GM23338 (cell line): ENCODE measurements at regions not wholly inside any gene's neighbourhood (a gene's known extent, or its start where the extent isn't known, plus 50 kb on each side); places are given as distances from the start of the nearest gene placed in this dataset.

Experiments used
- CREB1 ChIP-seq: fragments of 250-450 bp; sonication (Bioruptor Pico); IDR thresholded peaks from 2 replicates; pipeline ENCODE4 v1.5.0; 2020; ENCODE audit warnings: low read depth, mild to moderate bottlenecking, moderate library complexity
- CTCF ChIP-seq, 2 experiments: fragments of 200-600 bp in 1 of 2; sonication (generic) in 1 of 2; conservative IDR thresholded peaks; 2 replicates each; pipeline versions ENCODE4 v1.5.1 to v1.6.1; 2016 to 2017; ENCODE audit warnings: antibody characterized with exemption in 2 of 2, low read depth in 2 of 2, mild to moderate bottlenecking in 2 of 2, moderate library complexity in 1 of 2
- EZH2 ChIP-seq: fragments of 200-600 bp; sonication (generic); IDR thresholded peaks from one replicate; pipeline ENCODE4 v1.8.0; 2017; ENCODE audit warnings: antibody characterized with exemption, mild to moderate bottlenecking, low read depth; ENCODE audit not compliant: unreplicated experiment
- EZH2phosphoT487 ChIP-seq: fragments of 200-600 bp; sonication (generic); IDR thresholded peaks from one replicate; pipeline ENCODE4 v1.8.1; 2018; ENCODE audit warnings: antibody characterized with exemption; ENCODE audit not compliant: unreplicated experiment
- JUNB ChIP-seq: IDR thresholded peaks from one replicate; pipeline ENCODE4 v1.6.1; 2016; ENCODE audit warnings: antibody characterized with exemption; ENCODE audit not compliant: unreplicated experiment
- NANOG ChIP-seq: IDR thresholded peaks from 2 replicates; pipeline ENCODE4 v1.6.1; 2016; ENCODE audit warnings: antibody characterized with exemption, borderline replicate concordance
- POLR2AphosphoS5 ChIP-seq: IDR thresholded peaks from 2 replicates; pipeline ENCODE4 v1.6.1; 2016; ENCODE audit warnings: antibody characterized with exemption, low read depth
- REST ChIP-seq: IDR thresholded peaks from one replicate; pipeline ENCODE4 v1.6.1; 2018; ENCODE audit warnings: antibody characterized with exemption; ENCODE audit not compliant: unreplicated experiment
- STAT1 ChIP-seq: IDR thresholded peaks from one replicate; pipeline ENCODE4 v1.6.1; 2016; ENCODE audit warnings: antibody characterized with exemption; ENCODE audit not compliant: unreplicated experiment
- ZNF331 ChIP-seq: fragments of 250-450 bp; sonication (Bioruptor Pico); IDR thresholded peaks from 2 replicates; pipeline ENCODE4 v1.5.0; 2020; ENCODE audit warnings: low read depth, mild to moderate bottlenecking, moderate library complexity
- ZNF462 ChIP-seq: fragments of 250-450 bp; sonication (Bioruptor Pico); IDR thresholded peaks from 2 replicates; pipeline ENCODE4 v1.5.0; 2020; ENCODE audit warnings: mild to moderate bottlenecking, moderate library complexity
- TF ChIP-seq, protein P1 (sequence below): IDR thresholded peaks from 2 replicates; pipeline ENCODE4 v1.6.1; 2016; ENCODE audit warnings: antibody characterized with exemption

DNA sequence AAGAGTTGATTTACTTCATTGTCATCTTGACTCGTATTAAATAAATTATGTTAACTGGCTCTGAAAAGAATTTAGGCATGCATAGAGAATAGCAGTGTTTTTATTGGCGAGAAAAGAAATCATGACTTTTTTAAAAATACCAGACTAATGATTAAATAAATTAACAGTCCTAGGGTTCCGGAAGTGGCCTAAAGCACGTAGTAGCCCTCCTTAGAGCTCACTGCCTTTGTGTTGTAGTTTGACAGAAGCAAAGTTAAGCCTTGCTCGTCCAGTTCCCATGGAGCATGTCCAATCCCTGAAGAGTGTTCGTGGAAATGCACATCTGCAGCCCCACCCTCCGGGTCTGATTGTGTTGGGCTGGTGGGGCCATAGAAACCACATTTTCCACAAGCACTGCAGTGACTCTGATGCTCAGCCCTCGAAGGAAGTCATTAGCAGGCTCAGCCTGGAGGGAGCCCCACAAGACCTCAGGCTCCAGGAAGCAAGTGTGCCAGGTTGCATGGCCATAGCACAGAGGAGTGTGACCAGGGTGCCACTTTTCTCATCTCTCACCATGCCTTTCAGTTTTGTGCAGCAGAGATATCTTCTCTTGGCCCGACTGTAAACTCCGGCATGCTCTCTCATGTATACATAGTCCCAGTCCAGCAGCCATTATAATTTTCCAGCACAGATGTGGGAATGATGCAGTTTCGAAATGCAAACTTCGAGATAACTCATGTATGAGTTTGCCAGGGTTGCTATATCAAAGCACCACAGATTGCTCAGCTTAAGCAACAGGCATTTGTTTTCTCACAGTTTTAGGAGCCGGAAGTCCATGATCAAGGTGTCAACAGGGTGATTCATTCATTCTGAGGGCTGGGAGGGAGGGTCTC lies 188.6 kb upstream of the SH3BP4 start:
- no peak for TF ChIP-seq CTCF (conservative IDR thresholded peaks at IDR 0.05; ENCODE audit: low read depth in 2 of 2)
- no peak for TF ChIP-seq EZH2
- TF ChIP-seq JUNB, result no peak
- no peak for TF ChIP-seq REST
- TF ChIP-seq EZH2phosphoT487, result no peak
- TF ChIP-seq, protein P1, sequence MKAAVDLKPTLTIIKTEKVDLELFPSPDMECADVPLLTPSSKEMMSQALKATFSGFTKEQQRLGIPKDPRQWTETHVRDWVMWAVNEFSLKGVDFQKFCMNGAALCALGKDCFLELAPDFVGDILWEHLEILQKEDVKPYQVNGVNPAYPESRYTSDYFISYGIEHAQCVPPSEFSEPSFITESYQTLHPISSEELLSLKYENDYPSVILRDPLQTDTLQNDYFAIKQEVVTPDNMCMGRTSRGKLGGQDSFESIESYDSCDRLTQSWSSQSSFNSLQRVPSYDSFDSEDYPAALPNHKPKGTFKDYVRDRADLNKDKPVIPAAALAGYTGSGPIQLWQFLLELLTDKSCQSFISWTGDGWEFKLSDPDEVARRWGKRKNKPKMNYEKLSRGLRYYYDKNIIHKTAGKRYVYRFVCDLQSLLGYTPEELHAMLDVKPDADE, result no peak
- TF ChIP-seq CREB1 (CRISPR knock-in tag), result no peak
- no peak for TF ChIP-seq ZNF331 (CRISPR knock-in tag)
- TF ChIP-seq STAT1, result no peak
- no peak for TF ChIP-seq POLR2AphosphoS5
- TF ChIP-seq ZNF462 (CRISPR knock-in tag), result no peak
- no peak for TF ChIP-seq NANOG
